ENCODE measurements at regions not wholly inside any gene's neighbourhood (a gene's known extent, or its start where the extent isn't known, plus 50 kb on each side); places are given as distances from the start of the nearest gene placed in this dataset.

- Mint-ChIP-seq H3K4me3 (no peak overlapping the region), H3K27ac (no peak overlapping the region), H3K9me3 (peaks cover 0 to 27% (median 10%) of the 10 kb centered on the region in 3 donors), H3K36me3 (no peaks in the 10 kb centered on the region), H3K4me1 (no peaks in the 10 kb centered on the region), H3K27me3 (no peaks in the 10 kb centered on the region)
- POLR2A ChIA-PET = no interaction called here
- H3K4me1 ChIP-seq (ENCODE audit: control insufficient read depth in 1 of 2, extremely low read depth in 1 of 2, insufficient read depth in 2 of 2, low read length in 2 of 2) = no peaks in the 10 kb centered on the region
- no peaks in the 10 kb centered on the region for H3K27me3 ChIP-seq (replicated peaks in 1 of 2; ENCODE audit: control insufficient read depth in 2 of 2, extremely low read depth in 1 of 2, insufficient read depth in 2 of 2, low read length in 1 of 2)
- CTCF ChIA-PET = no interaction called here
- no peak for DNase-seq
- H3K36me3 ChIP-seq (ENCODE audit: control insufficient read depth in 2 of 2, extremely low read depth in 1 of 2, insufficient read depth in 1 of 2, low read length in 1 of 2) = no peaks in the 10 kb centered on the region
- H3K27ac ChIP-seq (ENCODE audit: low read length) = no peak overlapping the region
- no peaks in the 10 kb centered on the region for H3K9me3 ChIP-seq
- H3K4me3 ChIP-seq (ENCODE audit: control insufficient read depth in 1 of 2, extremely low read depth in 1 of 2, low read length in 1 of 2) = no peak overlapping the region
- whole genome bisulfite sequencing (ENCODE audit: insufficient coverage) = no CpG with 5 or more reads among the region's 2 CpGs
- no peak for ATAC-seq (replicated peaks in 1 of 4)
These were observed 1453.1 kb downstream of the ARAP2 start for GRCh38 chr4:34791209-34791608.

GRCh38 chr4:34800953-34801352, 1443.4 kb downstream of the ARAP2 start:
- Mint-ChIP-seq H3K27ac (no peak overlapping the region), H3K4me1 (no peaks in the 10 kb centered on the region), H3K27me3 (no peaks in the 10 kb centered on the region), H3K36me3 (no peaks in the 10 kb centered on the region), H3K9me3 (peaks cover 0 to 13% (median 10%) of the 10 kb centered on the region in 3 donors), H3K4me3 (no peak overlapping the region)
- POLR2A ChIA-PET = no interaction called here
- Histone ChIP-seq H3K4me3 (ENCODE audit: control insufficient read depth in 1 of 2, extremely low read depth in 1 of 2, low read length in 1 of 2) (no peak overlapping the region), H3K27me3 (replicated peaks in 1 of 2; ENCODE audit: control insufficient read depth in 2 of 2, extremely low read depth in 1 of 2, insufficient read depth in 2 of 2, low read length in 1 of 2) (no peaks in the 10 kb centered on the region), H3K36me3 (ENCODE audit: control insufficient read depth in 2 of 2, extremely low read depth in 1 of 2, insufficient read depth in 1 of 2, low read length in 1 of 2) (no peaks in the 10 kb centered on the region), H3K27ac (ENCODE audit: low read length) (no peak overlapping the region), H3K4me1 (ENCODE audit: control insufficient read depth in 1 of 2, extremely low read depth in 1 of 2, insufficient read depth in 2 of 2, low read length in 2 of 2) (no peaks in the 10 kb centered on the region), H3K9me3 (no peaks in the 10 kb centered on the region)
- DNase-seq (no peak), ATAC-seq (replicated peaks in 1 of 4) (no peak)
- CTCF ChIA-PET = no interaction called here
- no CpG with 5 or more reads among the region's 1 CpG for WGBS (ENCODE audit: insufficient coverage)

DNA sequence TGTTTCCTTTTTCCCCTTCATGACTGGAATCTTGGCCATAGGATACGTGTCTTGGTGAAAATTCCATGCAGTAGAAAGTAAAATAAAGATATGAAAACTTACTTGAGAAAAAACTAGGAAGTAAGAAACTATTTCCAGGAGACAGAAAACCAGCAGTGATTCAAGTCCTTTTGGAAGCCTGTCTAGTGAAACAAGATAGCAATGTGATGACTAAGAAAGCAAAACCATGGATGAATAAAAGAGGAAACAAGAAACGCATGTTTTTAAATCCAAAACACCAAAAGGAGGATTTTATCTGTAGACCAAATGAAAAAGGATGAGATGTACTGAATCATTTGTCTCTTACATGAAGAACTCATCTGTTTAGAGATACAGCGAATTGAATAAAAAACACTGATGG, 1430.0 kb downstream of the ARAP2 start:
- Histone ChIP-seq H3K27ac (ENCODE audit: low read length) (no peak overlapping the region), H3K27me3 (replicated peaks in 1 of 2; ENCODE audit: control insufficient read depth in 2 of 2, extremely low read depth in 1 of 2, insufficient read depth in 2 of 2, low read length in 1 of 2) (no peaks in the 10 kb centered on the region), H3K9me3 (no peaks in the 10 kb centered on the region), H3K4me1 (ENCODE audit: control insufficient read depth in 1 of 2, extremely low read depth in 1 of 2, insufficient read depth in 2 of 2, low read length in 2 of 2) (no peaks in the 10 kb centered on the region), H3K4me3 (ENCODE audit: control insufficient read depth in 1 of 2, extremely low read depth in 1 of 2, low read length in 1 of 2) (no peak overlapping the region), H3K36me3 (ENCODE audit: control insufficient read depth in 2 of 2, extremely low read depth in 1 of 2, insufficient read depth in 1 of 2, low read length in 1 of 2) (no peaks in the 10 kb centered on the region)
- CTCF ChIA-PET = no interaction called here
- no peak for ATAC-seq (replicated peaks in 1 of 4)
- Mint-ChIP-seq H3K36me3 (no peaks in the 10 kb centered on the region), H3K9me3 (peaks cover 0 to 24% (median 8%) of the 10 kb centered on the region in 3 donors), H3K27ac (no peak overlapping the region), H3K4me3 (no peak overlapping the region), H3K4me1 (no peaks in the 10 kb centered on the region), H3K27me3 (no peaks in the 10 kb centered on the region)
- POLR2A ChIA-PET = no interaction called here
- no CpG with 5 or more reads among the region's 3 CpGs for WGBS (ENCODE audit: insufficient coverage)
- no peak for DNase-seq

GRCh38 chr4:34824515-34824914, 1419.8 kb downstream of the ARAP2 start:
- Histone ChIP-seq H3K36me3 (ENCODE audit: control insufficient read depth in 2 of 2, extremely low read depth in 1 of 2, insufficient read depth in 1 of 2, low read length in 1 of 2) (no peaks in the 10 kb centered on the region), H3K4me3 (ENCODE audit: control insufficient read depth in 1 of 2, extremely low read depth in 1 of 2, low read length in 1 of 2) (no peak overlapping the region), H3K4me1 (ENCODE audit: control insufficient read depth in 1 of 2, extremely low read depth in 1 of 2, insufficient read depth in 2 of 2, low read length in 2 of 2) (no peaks in the 10 kb centered on the region), H3K27ac (ENCODE audit: low read length) (no peak overlapping the region), H3K27me3 (replicated peaks in 1 of 2; ENCODE audit: control insufficient read depth in 2 of 2, extremely low read depth in 1 of 2, insufficient read depth in 2 of 2, low read length in 1 of 2) (no peaks in the 10 kb centered on the region), H3K9me3 (no peaks in the 10 kb centered on the region)
- CTCF ChIA-PET = no interaction called here
- Mint-ChIP-seq H3K4me3 (no peak overlapping the region), H3K9me3 (peaks cover 0 to 12% (median 7%) of the 10 kb centered on the region in 3 donors), H3K4me1 (no peaks in the 10 kb centered on the region), H3K36me3 (no peaks in the 10 kb centered on the region), H3K27ac (no peak overlapping the region), H3K27me3 (no peaks in the 10 kb centered on the region)
- ATAC-seq (replicated peaks in 1 of 4) (no peak), DNase-seq (no peak)
- POLR2A ChIA-PET = no interaction called here

DNA sequence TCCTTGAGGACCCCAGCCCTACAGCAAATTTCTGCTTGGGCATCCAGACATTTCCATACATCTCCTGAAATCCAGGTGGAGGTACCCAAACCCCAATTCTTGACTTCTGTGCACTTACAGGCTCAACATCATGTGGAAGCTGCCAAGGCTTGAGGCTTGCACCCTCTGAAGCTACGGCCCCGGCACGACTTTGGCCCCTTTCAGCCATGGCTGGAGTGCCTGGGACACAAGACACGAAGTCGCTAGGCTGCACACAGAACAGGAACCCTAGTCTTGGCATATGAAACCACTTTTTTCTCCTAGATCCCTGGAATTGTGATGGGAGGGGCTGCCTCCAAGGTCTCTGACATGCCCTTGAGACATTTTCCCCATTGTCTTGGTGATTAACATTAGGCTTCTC, 1417.7 kb downstream of the ARAP2 start:
- POLR2A ChIA-PET = no interaction called here
- Mint-ChIP-seq H3K4me3 (no peak overlapping the region), H3K36me3 (no peaks in the 10 kb centered on the region), H3K9me3 (peaks cover 0 to 12% (median 4%) of the 10 kb centered on the region in 3 donors), H3K4me1 (no peaks in the 10 kb centered on the region), H3K27ac (no peak overlapping the region), H3K27me3 (no peaks in the 10 kb centered on the region)
- Histone ChIP-seq H3K36me3 (ENCODE audit: control insufficient read depth in 2 of 2, extremely low read depth in 1 of 2, insufficient read depth in 1 of 2, low read length in 1 of 2) (no peaks in the 10 kb centered on the region), H3K4me3 (ENCODE audit: control insufficient read depth in 1 of 2, extremely low read depth in 1 of 2, low read length in 1 of 2) (no peak overlapping the region), H3K9me3 (no peaks in the 10 kb centered on the region), H3K27me3 (replicated peaks in 1 of 2; ENCODE audit: control insufficient read depth in 2 of 2, extremely low read depth in 1 of 2, insufficient read depth in 2 of 2, low read length in 1 of 2) (no peaks in the 10 kb centered on the region), H3K4me1 (ENCODE audit: control insufficient read depth in 1 of 2, extremely low read depth in 1 of 2, insufficient read depth in 2 of 2, low read length in 2 of 2) (no peaks in the 10 kb centered on the region), H3K27ac (ENCODE audit: low read length) (no peak overlapping the region)
- CTCF ChIA-PET = no interaction called here
- WGBS (ENCODE audit: insufficient coverage) = 95% methylated on average over 5 of the region's 5 CpGs
- ATAC-seq (replicated peaks in 1 of 4) = no peak
- DNase-seq = no peak

DNA sequence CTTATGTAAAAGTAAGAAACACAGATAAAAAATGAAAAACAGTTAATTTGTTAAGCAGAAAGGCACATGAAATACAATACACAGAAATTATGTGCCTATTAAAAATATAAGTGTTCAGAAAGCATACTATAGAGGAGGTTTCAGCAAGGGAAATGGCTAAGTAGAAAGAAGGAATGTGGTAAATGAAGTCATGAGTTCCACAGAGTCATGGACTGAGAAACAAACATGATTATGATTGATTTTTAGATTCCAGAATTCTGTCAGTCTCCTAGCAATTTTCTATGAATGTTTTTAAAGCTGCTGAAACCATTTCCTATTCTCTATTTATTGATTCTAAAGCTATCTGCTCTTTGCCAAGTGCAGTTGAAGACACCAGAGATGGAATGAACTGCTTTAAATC, 1398.4 kb downstream of the ARAP2 start:
- no peak for ATAC-seq (replicated peaks in 1 of 4)
- no peaks in the 10 kb centered on the region for H3K4me1 ChIP-seq (ENCODE audit: control insufficient read depth in 1 of 2, extremely low read depth in 1 of 2, insufficient read depth in 2 of 2, low read length in 2 of 2)
- no peak for DNase-seq
- POLR2A ChIA-PET = no interaction called here
- H3K36me3 ChIP-seq (ENCODE audit: control insufficient read depth in 2 of 2, extremely low read depth in 1 of 2, insufficient read depth in 1 of 2, low read length in 1 of 2) = no peaks in the 10 kb centered on the region
- Mint-ChIP-seq H3K9me3 (peaks cover 0 to 3% (median 0%) of the 10 kb centered on the region in 3 donors), H3K36me3 (no peaks in the 10 kb centered on the region), H3K4me3 (no peak overlapping the region), H3K27ac (no peak overlapping the region), H3K4me1 (no peaks in the 10 kb centered on the region), H3K27me3 (no peaks in the 10 kb centered on the region)
- H3K9me3 ChIP-seq = no peaks in the 10 kb centered on the region
- no peak overlapping the region for H3K4me3 ChIP-seq (ENCODE audit: control insufficient read depth in 1 of 2, extremely low read depth in 1 of 2, low read length in 1 of 2)
- CTCF ChIA-PET = no interaction called here
- H3K27me3 ChIP-seq (replicated peaks in 1 of 2; ENCODE audit: control insufficient read depth in 2 of 2, extremely low read depth in 1 of 2, insufficient read depth in 2 of 2, low read length in 1 of 2) = no peaks in the 10 kb centered on the region
- no peak overlapping the region for H3K27ac ChIP-seq (ENCODE audit: low read length)

DNA sequence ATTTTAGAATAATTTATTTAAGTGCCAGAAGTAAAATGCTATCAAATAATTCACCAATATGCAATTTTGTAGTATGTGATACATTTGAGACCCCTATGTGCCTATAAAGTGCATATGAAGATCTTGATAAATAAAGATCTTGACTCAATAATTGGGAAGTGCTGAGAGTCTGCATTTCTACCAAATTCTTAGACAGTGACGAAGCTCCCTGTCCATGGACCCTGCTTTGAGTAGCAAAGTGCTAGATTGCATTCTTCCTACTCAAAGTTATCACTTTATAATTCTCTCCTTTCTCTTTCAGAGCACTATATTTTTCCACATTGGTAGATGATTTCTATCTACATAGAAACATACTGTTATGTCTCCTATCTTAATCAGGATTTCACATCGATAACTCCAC, 1393.9 kb downstream of the ARAP2 start:
- H3K27me3 ChIP-seq (replicated peaks in 1 of 2; ENCODE audit: control insufficient read depth in 2 of 2, extremely low read depth in 1 of 2, insufficient read depth in 2 of 2, low read length in 1 of 2) = no peaks in the 10 kb centered on the region
- H3K36me3 ChIP-seq (ENCODE audit: control insufficient read depth in 2 of 2, extremely low read depth in 1 of 2, insufficient read depth in 1 of 2, low read length in 1 of 2) = no peaks in the 10 kb centered on the region
- H3K4me3 ChIP-seq (ENCODE audit: control insufficient read depth in 1 of 2, extremely low read depth in 1 of 2, low read length in 1 of 2) = no peak overlapping the region
- no peaks in the 10 kb centered on the region for H3K27me3 Mint-ChIP-seq
- H3K9me3 ChIP-seq = no peaks in the 10 kb centered on the region
- no peak overlapping the region for H3K27ac ChIP-seq (ENCODE audit: low read length)
- no peaks in the 10 kb centered on the region for H3K4me1 Mint-ChIP-seq
- H3K4me1 ChIP-seq (ENCODE audit: control insufficient read depth in 1 of 2, extremely low read depth in 1 of 2, insufficient read depth in 2 of 2, low read length in 2 of 2) = no peaks in the 10 kb centered on the region
- no peaks in the 10 kb centered on the region for H3K36me3 Mint-ChIP-seq
- H3K9me3 Mint-ChIP-seq = peaks cover 0 to 10% (median 2%) of the 10 kb centered on the region in 3 donors
- no peak for DNase-seq
- WGBS (ENCODE audit: insufficient coverage) = 100% methylated on average over 1 of the region's 2 CpGs
- no peak overlapping the region for H3K4me3 Mint-ChIP-seq
- no peak overlapping the region for H3K27ac Mint-ChIP-seq
- no peak for ATAC-seq (replicated peaks in 1 of 4)
- ChIA-PET CTCF (no interaction called here), POLR2A (no interaction called here)
